GM18519 (cell line): ENCODE measurements at regions not wholly inside any gene's neighbourhood (a gene's known extent, or its start where the extent isn't known, plus 50 kb on each side); places are given as distances from the start of the nearest gene placed in this dataset.
"Not testable (repeated sequence)": the region's sequence is repeated elsewhere in the genome, so short reads cannot be mapped to it uniquely, and the experiment has no call there.

Experiments
- ATAC-seq: cut with Tn5 transposase; IDR thresholded peaks from one replicate; pipeline ENCODE4 v1.9.1; 2021; ENCODE audit warnings: mild to moderate bottlenecking, moderate library complexity; ENCODE audit not compliant: unreplicated experiment, low FRiP score

DNA sequence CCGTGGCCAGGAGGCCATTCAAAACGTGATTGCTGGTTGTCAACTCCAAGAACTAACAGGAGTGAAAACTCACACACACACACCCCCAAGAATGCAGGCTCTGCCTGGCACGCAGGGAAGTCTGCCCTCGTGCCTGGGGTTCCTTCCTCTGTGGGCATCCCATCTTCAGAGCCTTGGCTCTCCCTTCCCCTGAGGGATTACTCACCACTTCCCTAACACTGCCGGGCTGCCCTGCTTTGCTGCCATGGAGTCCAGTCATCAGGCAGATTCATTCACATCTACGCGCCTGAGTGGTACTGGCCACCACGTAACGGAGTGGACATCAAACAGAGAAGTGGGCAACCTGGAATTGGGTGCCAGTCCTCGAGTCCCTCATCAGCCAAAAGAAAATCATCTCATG is 120.7 kb upstream of the TMEM45B start:
- no peak for ATAC-seq

DNA sequence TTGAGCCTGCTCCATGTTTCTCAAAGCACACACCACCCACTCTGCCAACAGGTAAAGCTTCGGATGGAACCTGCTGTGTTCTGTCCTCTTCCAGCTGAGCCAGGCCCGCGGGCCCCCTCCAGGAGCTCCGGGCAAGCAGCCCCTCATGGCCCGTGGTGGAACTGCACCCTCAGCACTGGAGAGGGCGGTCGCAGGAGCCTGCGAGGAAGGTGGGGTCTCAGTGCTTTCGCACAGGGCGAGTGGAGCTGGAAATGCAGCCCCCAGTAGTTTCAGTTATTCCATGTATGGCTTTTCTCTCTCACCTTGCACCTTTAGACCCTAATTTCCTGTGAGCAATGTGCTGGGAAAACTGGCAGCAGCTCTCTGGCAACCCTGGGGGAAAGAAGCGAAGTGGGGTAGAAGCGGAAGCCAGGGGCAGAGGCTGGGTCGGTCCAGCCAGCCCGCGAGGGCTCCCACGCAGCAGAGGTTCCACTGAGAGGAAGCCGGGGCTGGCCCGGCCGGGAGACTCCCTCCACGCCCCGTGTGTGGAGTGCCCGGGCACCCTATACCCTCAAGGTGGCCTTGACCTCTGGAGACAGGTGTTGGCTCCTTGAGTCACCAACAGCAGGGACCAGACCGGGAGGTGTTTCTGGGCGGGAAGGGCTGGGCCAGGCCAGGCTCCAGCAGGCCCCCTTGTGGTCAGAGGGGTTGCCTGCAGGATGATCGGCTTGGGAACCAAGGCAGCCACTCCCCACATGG is 119.9 kb upstream of the TMEM45B start:
- ATAC-seq, result peak; percentile 68

DNA sequence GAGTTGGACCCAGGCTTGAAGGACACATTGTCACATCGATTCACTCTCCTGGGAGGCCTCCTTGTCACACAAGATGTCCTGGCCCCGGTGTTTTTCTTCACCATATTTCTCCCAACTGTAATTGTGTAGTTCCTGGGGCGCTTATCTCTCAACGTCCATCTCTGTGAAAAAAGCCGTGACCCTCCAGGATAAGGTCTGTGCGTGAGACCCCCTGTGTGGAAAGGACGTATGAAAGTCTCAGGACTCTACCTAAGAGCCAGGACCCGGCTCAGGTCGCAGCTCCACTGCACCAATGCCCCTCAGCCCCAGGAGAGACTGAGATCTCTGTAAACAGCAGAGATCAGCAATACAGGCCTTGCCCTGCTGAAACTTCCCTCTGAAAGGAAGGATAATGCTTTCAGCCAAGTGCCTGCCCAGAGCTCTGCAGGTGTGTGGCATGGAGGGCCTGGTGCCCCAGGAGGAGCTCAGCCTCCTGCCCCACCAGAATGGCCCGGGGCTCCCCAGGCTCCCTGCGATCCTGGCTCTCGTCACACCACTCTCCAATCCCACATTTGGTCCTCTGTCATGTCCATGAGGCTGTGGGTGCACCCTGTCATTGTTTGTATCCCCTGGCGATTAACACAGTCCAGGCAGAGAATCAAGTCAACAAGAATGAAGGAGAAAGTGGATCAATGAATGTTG is 119.2 kb upstream of the TMEM45B start:
- no peak for ATAC-seq

DNA sequence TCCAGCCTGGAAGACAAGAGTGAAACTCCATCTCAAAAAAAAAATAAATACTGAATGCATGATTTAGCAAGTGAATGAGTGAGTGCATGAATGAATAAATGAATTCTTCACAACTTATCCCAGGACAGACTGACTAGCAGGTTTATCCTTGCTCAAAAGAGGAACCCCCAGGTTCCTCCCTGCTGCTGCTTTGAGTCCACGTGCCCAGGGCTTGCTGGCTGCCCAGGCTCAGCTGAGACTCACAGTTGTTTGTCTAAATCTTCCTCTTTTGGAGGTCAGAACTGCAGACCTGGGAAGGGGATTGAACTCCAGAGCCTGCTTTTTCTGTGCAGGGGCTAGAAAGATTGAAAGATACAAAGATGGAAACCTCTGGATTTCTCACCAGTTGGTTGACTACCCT is 117.4 kb upstream of the TMEM45B start:
- ATAC-seq, result no peak

DNA sequence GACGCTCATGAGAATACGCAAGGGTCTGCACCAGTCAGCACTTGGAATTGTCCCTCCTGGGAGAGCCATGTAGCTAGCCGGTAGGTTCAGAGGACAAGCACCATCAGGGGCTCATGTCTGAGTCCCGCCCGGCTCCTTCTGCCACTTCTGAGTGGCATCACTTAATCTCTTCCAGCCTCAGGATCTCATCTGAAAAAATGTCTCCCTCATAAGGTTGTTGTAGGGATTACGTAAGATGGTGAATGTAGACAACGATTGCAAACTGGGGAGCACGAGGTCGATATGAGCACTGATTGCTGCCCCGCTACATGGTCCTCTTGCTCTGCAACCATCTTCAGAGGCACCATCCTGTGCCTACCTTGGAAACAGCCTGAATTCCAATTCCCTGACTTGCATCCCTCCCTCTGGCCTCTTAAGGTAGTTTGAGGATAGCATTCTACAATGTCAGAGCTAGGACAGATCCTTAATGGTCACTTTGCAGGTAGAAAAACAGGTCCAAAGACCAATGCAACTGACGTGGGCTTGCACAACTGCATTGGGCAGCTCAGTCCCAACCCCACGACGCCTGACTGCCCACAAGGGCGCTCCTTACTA is 115.8 kb upstream of the TMEM45B start:
- ATAC-seq, result no peak

DNA sequence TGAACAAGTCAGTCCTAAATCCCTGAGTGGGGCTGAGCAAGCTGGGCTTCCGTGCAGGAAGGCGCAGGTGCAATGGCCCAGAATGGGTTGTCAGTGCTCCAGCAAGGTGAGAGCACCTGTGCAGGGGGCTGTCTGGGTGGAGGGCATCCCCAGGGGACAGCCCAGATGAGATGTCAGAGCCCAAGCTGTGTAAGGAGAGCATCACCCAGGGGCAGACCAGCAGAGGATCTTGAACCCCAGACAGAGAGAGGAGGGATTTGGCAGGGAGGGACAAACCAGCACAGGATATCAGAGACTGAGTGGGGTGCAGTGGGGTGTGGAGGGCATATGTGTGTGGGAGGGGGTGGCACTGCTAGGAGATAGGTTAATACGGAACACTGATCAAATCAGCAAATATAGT is 114.9 kb upstream of the TMEM45B start:
- ATAC-seq, result no peak

DNA sequence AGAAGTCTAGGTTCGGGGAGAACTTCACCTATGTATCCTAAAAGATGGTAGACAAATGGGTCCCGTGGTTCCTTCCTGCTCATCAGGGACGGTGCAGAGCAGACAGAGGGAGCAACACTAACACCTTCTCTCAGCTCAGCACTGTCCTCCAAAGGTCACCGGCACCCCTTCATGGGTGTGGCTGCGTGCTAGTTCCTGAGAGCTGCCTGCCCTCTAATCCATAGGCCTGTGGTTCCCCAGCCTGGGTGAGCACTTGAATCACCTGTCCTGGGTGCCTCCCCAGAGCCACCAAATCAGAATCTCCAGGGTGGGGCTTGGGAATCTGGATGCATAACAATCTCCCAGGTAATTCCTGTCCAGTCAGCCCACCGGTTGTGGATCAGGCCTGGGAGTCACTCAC is 113.9 kb upstream of the TMEM45B start:
- ATAC-seq, result no peak

DNA sequence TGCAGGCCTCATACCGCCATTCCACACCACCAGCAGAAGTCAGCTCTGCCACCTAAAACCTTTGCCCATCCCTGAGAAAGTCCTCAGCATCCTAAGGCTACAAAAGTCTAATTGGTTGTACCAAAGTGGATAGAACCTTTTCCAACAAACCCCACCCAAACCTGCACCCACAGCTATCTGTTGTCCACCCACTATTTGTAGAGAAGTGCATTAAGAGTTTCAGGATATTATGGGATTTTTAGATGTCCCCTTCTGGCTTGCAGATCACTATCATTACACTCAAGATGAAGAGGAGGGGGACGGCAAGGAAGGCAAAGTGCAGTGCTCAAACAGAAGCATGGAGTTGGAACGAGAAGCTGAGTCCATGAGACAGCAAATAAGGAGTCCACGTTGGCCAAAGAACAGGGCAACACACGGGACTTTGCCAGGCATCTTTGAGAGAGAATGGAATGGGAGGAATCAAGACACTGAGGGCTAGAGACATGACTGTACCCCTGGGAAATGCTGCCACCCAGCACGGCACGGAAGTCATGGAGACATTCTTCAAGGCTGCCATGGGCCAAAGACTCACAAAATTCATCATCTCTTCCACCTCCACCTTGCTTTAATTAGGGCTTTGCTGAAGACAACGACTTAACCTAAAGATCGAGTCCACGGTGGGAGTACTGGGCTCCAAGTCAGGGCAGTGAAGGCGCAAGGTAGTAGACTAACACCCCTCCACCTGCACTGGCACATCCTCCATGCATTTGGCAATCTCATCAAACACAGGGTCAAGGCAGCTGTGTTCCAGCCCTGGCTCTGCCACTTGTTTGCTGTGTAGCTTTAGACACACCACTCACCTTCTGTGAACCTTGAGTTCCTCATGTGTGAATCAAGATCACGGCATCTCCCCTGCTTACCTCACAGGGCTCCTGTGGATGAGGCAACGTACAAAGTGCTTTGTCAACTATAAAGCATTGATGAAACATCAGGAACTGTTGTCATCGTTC is 112.9 kb upstream of the TMEM45B start:
- ATAC-seq, result no peak

DNA sequence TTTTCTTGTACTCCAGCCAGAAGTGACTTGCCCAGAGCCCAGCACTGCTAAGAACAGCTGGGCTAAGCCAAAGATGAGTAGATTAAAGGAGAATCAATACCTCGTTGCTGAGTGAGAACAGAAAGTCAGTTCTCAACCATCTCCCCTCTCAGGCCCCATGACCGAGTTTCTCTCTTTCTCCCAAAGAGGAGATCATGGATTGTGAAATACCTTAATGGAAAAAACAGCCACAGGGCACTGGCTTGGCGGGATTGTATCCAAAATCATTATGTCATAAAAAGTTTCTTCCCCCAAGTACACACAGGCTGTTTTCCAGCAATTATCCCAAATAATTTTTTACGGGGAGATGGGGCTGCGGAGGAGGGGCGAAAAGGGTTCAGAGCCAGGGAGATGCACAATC is 111.8 kb upstream of the TMEM45B start:
- ATAC-seq, result no peak

DNA sequence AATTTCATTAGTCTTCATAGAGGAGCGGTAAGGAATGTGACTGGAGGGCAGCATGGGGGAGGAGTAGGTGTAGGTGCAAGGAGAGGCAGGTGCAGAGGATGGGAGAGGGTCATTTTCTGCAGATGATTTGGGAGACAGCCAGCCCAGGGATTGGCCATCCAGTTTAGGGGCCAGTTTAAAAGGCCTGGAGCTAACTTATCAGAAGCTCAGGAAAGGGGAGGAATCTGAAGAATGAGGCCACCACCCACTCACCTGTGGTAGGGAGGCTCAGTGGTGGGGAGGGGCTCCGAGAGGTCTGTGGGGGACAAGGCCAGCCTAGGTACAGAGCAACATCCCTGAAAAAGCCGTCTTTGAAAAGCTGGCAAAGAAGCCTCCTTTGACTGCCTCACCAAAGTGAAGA is 110.8 kb upstream of the TMEM45B start:
- no peak for ATAC-seq

DNA sequence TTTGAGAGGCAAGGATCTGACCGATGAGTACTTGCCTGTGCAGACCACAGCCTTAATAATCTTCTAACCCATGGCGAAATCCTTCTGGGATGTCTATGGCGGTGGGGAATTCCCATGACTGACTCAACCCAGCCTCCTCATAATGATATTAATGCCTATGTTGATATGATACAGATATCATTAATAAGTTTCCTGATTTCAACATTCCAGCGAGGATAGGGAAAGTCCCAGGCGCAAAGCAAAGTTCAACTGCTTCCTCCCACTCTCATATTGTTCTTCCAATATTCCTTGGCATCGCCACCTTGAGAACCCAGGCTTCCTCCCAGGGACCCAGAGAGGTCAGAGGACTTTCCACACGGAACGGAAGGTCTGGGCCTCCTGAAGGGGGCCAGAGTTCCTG is 110.3 kb upstream of the TMEM45B start:
- ATAC-seq, result no peak

DNA sequence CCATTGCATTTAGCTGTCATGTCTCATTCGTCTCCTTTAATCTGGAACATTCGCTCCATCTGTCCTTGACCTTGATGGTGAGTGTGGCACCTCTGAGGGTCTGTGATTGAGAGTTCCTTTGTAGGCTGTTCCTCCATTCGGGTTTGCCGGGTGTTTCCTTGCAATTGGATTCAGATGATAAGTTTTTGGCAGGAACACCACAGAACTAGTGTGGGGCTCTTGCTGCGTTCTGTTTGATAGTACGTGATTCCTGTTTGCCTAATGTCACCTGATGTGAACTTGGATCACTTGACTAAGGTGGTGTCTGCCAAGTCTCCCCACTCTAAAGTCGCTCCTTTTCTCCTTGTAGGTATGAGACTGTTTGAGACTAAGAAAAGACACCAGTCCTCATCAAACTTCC is 109.7 kb upstream of the TMEM45B start:
- ATAC-seq, result no peak

DNA sequence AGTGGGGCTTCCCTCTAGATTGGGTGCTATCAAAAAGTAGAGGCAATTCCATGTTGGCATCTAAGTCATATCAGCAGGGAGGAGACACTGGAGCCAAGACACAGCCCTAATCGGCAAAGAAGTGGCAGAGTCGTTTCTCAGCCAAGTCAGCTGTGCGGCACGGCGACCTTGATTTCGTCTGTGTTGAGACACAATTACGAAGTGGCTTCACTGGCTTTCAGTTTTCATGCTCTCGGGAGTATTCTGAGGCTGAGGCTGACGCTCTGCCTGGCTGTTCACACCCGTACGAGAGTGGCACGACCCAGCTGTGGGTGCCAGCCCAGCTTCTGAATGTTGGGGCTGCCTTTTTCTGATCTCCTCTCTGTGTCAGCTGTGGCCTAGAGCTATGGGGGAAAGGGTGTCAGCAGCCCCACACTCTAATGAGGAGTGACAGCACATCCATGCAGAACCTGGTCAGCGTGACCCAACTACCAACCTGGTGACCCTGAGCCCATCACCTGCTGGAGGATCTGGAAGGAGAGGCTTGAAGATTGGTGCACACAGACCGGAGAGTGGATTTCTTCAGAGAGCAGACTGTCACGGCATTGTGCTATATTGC is 105.7 kb upstream of the TMEM45B start:
- no peak for ATAC-seq

DNA sequence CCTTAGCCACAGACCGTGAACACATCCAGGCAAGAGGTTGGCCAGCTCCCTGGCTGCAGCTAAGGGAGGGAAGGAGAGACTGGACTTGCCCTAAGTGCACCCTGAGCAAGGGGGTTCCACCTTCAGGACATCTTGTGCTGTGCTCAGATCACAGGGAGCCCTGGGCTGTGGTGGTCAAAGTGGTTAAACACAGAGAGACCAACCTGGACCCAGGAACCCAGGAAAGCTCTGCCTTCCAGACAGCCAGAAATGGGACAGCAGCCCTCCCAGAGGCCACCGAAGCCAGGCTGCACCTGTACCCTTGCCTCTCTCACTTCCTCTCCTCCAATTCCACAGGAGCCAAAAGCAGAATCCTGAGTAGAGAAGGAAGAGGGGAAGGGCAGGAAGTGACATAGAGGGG is 105.2 kb upstream of the TMEM45B start:
- no peak for ATAC-seq

DNA sequence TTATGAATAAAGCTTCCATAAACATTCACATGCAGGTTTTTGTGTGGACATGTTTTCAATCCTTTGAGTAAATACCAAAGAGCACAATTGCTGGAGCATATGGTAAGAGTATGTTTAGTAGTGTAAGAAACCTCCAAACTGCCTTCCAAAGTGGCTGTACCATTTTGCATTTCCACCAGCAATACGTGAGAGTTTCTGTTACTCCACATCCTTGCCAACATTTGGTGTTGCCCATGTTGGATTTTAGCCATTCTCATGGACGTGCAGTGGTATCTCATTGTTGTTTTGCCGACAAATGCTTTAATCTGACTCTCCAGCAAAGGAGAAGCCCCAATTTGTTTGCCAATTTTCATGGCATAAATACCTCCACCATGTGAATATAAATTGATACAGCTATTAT is 103.9 kb upstream of the TMEM45B start:
- ATAC-seq, result no peak

DNA sequence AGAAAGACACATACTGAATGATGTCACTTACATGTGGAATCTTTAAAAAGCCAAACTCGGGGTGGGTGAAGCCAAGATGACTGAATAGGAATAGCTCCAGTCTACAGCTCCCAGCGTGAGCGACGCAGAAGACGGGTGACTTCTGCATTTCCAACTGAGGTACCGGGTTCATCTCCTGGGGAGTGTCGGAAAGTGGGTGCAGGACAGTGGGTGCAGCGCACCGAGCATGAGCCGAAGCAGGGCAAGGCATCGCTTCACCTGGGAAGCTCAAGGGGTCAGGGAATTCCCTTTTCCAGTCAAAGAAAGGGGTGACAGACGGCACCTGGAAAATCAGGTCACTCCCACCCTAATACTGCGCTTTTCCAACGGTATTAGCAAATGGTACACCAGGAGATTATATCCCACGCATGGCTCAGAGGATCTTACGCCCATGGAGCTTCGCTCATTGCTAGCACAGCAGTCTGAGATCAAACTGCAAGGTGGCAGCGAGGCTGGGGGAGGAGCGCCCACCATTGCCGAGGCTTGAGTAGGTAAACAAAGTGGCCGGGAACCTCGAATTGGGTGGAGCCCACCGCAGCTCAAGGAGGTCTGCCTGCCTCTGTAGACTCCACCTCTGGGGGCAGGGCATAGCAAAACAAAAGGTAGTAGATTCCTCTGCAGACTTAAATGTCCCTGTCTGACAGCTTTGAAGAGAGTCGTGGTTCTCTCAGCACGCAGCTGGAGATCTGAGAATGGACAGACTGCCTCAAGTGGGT is 103.0 kb upstream of the TMEM45B start:
- not testable (repeated sequence) for ATAC-seq

DNA sequence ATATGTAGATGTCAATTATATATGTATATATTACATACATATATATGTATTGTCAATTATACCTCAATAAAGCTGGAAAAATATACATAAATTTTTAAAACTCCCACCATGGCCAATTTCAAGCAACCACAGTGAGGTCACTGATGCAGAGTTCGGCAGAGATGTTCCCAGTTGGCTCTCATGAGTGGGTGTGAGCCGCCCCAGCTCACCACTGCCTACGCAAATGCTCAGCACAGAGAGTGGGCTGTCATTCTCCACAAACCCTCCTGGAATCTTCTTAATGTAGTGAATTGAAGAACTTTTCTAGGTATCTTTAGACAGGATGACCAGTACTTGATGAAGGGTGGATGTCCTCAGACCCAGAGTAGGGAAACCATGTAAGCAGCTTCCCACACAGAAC is 96.6 kb upstream of the TMEM45B start:
- no peak for ATAC-seq

DNA sequence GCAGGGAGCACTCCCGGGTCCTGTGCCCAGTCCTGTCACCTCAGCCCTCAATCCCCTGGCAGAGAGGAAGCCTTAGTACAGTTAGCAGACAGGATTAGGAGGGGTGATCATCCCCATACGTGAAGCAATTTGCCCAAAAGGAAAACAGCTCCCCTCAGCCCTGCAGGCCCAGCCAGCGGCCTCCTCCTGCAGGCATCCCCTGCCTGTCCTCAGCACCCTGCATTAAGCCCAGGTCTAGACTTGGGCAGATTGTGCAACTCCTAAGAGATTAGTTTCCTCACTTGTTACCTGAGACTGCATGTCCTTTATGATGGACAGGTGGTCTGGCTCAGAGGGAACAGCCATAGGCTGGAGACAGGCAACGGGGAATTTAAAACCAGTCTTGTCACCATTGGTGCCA is 95.5 kb upstream of the TMEM45B start:
- no peak for ATAC-seq

DNA sequence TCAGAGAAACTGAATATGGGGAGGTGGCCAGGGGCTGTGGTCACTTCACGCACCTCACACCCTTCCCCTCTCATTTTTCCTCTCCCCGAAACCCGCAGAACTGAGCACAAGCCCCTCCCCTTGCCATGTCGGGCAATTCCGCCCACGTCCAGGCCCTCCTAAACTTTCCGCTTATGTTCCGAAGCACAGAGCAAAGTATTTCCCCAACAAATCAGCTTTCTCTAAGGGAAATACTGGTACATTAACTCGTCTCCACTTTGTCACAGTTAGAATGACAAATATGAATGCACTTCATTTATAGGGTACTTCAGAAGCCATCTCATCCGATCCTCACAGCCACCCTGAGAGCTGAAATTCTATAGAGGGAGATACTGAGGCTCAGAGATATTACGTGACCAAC is 94.7 kb upstream of the TMEM45B start:
- no peak for ATAC-seq

DNA sequence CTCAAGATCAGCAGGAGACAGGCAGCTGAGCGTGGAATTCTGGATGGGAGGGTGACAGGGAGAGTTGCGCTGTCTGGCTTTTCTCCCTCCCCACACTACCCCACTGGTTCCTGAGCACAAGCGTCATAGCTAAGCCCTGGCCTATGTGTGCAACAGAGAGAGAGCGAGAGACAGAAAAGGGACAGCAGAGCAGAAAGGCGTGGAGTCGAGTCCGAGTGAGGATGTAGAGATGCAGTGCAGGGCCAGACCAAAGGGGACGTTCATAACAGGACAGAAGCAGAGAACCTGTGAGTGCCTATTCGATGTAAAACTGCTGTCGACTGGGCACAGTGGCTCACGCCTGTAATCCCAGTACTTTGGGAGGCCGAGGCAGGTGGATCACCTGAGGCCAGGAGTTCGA is 94.0 kb upstream of the TMEM45B start:
- no peak for ATAC-seq
